Prostate gland (tissue), 2 donors: ENCODE measurements at regions not wholly inside any gene's neighbourhood (a gene's known extent, or its start where the extent isn't known, plus 50 kb on each side); places are given as distances from the start of the nearest gene placed in this dataset.

ENCODE experiments used
- POLR2A ChIP-seq: fragments of 450-650 bp; IDR thresholded peaks from one replicate; pipeline ENCODE4 v1.6.1; 2016; ENCODE audit warnings: antibody characterized with exemption, mild to moderate bottlenecking
- POLR2AphosphoS5 ChIP-seq: sonication (generic); formaldehyde crosslinking; IDR thresholded peaks from one replicate; pipeline ENCODE4 v1.6.1; 2017; ENCODE audit warnings: antibody characterized with exemption
- TF ChIP-seq, protein P1 (sequence below), 4 experiments: fragments of 200-600 bp in 2 of 4; fragments of 450-650 bp in 2 of 4; sonication (generic) in 2 of 4; IDR thresholded peaks; 1 replicate in 3 of 4; 2 replicates in 1 of 4; pipeline ENCODE4 v1.5.1; 2016 to 2019; ENCODE audit warnings: antibody characterized with exemption in 4 of 4, mild to moderate bottlenecking in 2 of 4, moderate library complexity in 2 of 4

DNA sequence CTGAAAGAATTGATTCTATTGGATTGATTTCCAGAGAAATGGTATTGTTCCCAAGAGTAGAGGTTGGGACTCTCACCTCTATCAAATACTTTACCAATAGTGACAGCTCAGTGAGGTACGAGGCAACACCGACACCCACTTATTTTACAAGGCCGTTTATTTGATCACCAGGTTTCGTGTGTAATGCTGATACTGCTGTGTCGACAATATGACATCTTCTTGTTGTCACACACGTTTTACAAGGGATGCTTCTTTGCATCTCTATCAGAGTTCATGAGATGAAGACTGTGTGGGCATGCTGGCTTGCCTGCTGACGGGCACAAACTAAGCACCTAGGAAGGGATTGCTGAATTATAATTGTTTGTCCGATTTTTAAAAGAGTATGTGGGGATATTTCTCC lies 217.8 kb upstream of the EGLN3 start:
- TF ChIP-seq, protein P1, sequence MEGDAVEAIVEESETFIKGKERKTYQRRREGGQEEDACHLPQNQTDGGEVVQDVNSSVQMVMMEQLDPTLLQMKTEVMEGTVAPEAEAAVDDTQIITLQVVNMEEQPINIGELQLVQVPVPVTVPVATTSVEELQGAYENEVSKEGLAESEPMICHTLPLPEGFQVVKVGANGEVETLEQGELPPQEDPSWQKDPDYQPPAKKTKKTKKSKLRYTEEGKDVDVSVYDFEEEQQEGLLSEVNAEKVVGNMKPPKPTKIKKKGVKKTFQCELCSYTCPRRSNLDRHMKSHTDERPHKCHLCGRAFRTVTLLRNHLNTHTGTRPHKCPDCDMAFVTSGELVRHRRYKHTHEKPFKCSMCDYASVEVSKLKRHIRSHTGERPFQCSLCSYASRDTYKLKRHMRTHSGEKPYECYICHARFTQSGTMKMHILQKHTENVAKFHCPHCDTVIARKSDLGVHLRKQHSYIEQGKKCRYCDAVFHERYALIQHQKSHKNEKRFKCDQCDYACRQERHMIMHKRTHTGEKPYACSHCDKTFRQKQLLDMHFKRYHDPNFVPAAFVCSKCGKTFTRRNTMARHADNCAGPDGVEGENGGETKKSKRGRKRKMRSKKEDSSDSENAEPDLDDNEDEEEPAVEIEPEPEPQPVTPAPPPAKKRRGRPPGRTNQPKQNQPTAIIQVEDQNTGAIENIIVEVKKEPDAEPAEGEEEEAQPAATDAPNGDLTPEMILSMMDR (IDR thresholded peaks at IDR 0.05): no peak
- TF ChIP-seq POLR2A (no peak), POLR2AphosphoS5 (no peak)
